IMR-90 (cell line): ENCODE measurements at regions not wholly inside any gene's neighbourhood (a gene's known extent, or its start where the extent isn't known, plus 50 kb on each side); places are given as distances from the start of the nearest gene placed in this dataset.
A peak's percentile ranks its signal among the peaks of the same experiment; 100 is the strongest.

Experiments used
- ATAC-seq: fragments of 200-7000 bp; cut with Tn5 transposase; 2 replicates; pipeline ENCODE4 v1.9.1; 2020; ENCODE audit warnings: low read depth, mild to moderate bottlenecking, moderate library complexity
- BruUV-seq: library from RNA; stranded (reverse); fragments of 400-500 nt; replicated peaks from 2 replicates; lab custom pipeline; 2021; lab: Mats Ljungman, UMichigan
- CTCF ChIA-PET: fragments of 300-600 bp; formaldehyde crosslinking; extraction: SDS; loops from one replicate; lab custom pipeline; 2021; ENCODE audit warnings: antibody characterized with exemption; lab: Yijun Ruan, JAX
- POLR2A ChIA-PET: fragments of 300-600 bp; sonication (Branson Sonifier 250); formaldehyde crosslinking; loops from one replicate; lab custom pipeline; 2022; ENCODE audit warnings: antibody characterized with exemption; ENCODE audit not compliant: unreplicated experiment; lab: Charles Lee
- DNase-seq: peaks from one replicate; pipeline ENCODE4 v3.0.0; 2013
- H2AFZ ChIP-seq: replicated peaks from 2 replicates; pipeline ENCODE3; 2013; ENCODE audit warnings: low read length, mild to moderate bottlenecking; ENCODE audit not compliant: poor library complexity
- H2AK5ac ChIP-seq: 2 replicates; pipeline ENCODE4 v1.6.1; 2013; ENCODE audit warnings: low read depth, low read length, inconsistent platforms
- H2AK9ac ChIP-seq: replicated peaks from 2 replicates; pipeline ENCODE3; 2013; ENCODE audit warnings: mild to moderate bottlenecking, low read depth, low read length, moderate library complexity; ENCODE audit not compliant: poor library complexity
- H2BK120ac ChIP-seq: 2 replicates; pipeline ENCODE4 v1.6.1; 2013; ENCODE audit warnings: low read depth, low read length, inconsistent platforms
- H2BK15ac ChIP-seq: 3 replicates; pipeline ENCODE4 v1.6.1; 2013; ENCODE audit warnings: low read depth, low read length, inconsistent platforms
- H2BK20ac ChIP-seq: 2 replicates; pipeline ENCODE4 v1.6.1; 2013; ENCODE audit warnings: low read depth, mild to moderate bottlenecking, inconsistent platforms, low read length, moderate library complexity
- H2BK5ac ChIP-seq: 2 replicates; pipeline ENCODE4 v1.6.1; 2013; ENCODE audit warnings: mild to moderate bottlenecking, low read depth, low read length, inconsistent platforms; ENCODE audit not compliant: poor library complexity, severe bottlenecking
- H3K14ac ChIP-seq: replicated peaks from 2 replicates; pipeline ENCODE4 v1.6.1; 2013; ENCODE audit warnings: low read depth, low read length, inconsistent platforms
- H3K18ac ChIP-seq: 2 replicates; pipeline ENCODE4 v1.6.1; 2013; ENCODE audit warnings: low read depth, low read length, control low read depth
- H3K23ac ChIP-seq: 2 replicates; pipeline ENCODE4 v1.6.1; 2013; ENCODE audit warnings: low read depth, low read length, inconsistent platforms
- H3K27ac ChIP-seq: 2 replicates; pipeline ENCODE4 v1.5.1; 2013; ENCODE audit warnings: mild to moderate bottlenecking, control low read depth, low read length; ENCODE audit not compliant: insufficient read depth
- H3K27me3 ChIP-seq: 2 replicates; pipeline ENCODE4 v1.6.1; 2013; ENCODE audit warnings: low read length; ENCODE audit not compliant: control insufficient read depth, insufficient read depth
- H3K36me3 ChIP-seq: 2 replicates; pipeline ENCODE4 v1.6.1; 2013; ENCODE audit warnings: low read length, mixed read lengths; ENCODE audit not compliant: control insufficient read depth, insufficient read depth
- H3K4ac ChIP-seq: 2 replicates; pipeline ENCODE4 v1.6.1; 2013; ENCODE audit warnings: low read depth, low read length, inconsistent platforms
- H3K4me1 ChIP-seq: 2 replicates; pipeline ENCODE4 v1.6.1; 2013; ENCODE audit warnings: low read length, mixed read lengths; ENCODE audit not compliant: control insufficient read depth, insufficient read depth
- H3K4me2 ChIP-seq: 2 replicates; pipeline ENCODE4 v1.6.1; 2013; ENCODE audit warnings: low read depth, mild to moderate bottlenecking, control low read depth, low read length, moderate library complexity
- H3K4me3 ChIP-seq: 2 replicates; pipeline ENCODE4 v1.5.1; 2013; ENCODE audit warnings: low read depth, mild to moderate bottlenecking, control low read depth, low read length, moderate library complexity; ENCODE audit not compliant: insufficient read depth
- H3K56ac ChIP-seq: 2 replicates; pipeline ENCODE4 v1.6.1; 2013; ENCODE audit warnings: low read length, inconsistent platforms; ENCODE audit not compliant: insufficient read depth; ENCODE audit errors: extremely low read depth
- H3K79me1 ChIP-seq, 2 experiments: 2 replicates each; pipeline ENCODE4 v1.6.1; 2013; ENCODE audit warnings: low read length in 2 of 2, inconsistent platforms in 1 of 2, low read depth in 1 of 2
- H3K9ac ChIP-seq: 2 replicates; pipeline ENCODE4 v1.6.1; 2013; ENCODE audit warnings: low read depth, low read length, control low read depth
- H3K9me1 ChIP-seq: 2 replicates; pipeline ENCODE4 v1.6.1; 2013; ENCODE audit warnings: low read length, inconsistent platforms; ENCODE audit not compliant: insufficient read depth
- H3K9me3 ChIP-seq: 2 replicates; pipeline ENCODE4 v1.6.1; 2013; ENCODE audit warnings: low read length; ENCODE audit not compliant: control insufficient read depth, insufficient read depth
- H4K20me1 ChIP-seq: 2 replicates; pipeline ENCODE4 v1.6.1; 2013; ENCODE audit warnings: low read length, inconsistent platforms; ENCODE audit not compliant: insufficient read depth
- H4K5ac ChIP-seq: 2 replicates; pipeline ENCODE4 v1.6.1; 2013; ENCODE audit warnings: mild to moderate bottlenecking, low read depth, low read length, control low read depth
- H4K8ac ChIP-seq, 2 experiments: 2 replicates each; pipeline ENCODE4 v1.6.1; 2013; ENCODE audit warnings: low read depth in 2 of 2, low read length in 2 of 2, control low read depth in 1 of 2, inconsistent platforms in 1 of 2
- H4K91ac ChIP-seq: 2 replicates; pipeline ENCODE4 v1.6.1; 2013; ENCODE audit warnings: low read depth, low read length, inconsistent platforms; ENCODE audit not compliant: insufficient read depth
- RCOR1 ChIP-seq: IDR thresholded peaks from 2 replicates; pipeline ENCODE4 v1.6.1; 2012; ENCODE audit warnings: mild to moderate bottlenecking, low read length, improper control_type of control experiment; ENCODE audit not compliant: insufficient replicate concordance
- WGBS, 2 experiments: methylation state at CpG; one replicate each; pipeline versions ENCODE4 v1.1.5 to v1.1.7; 2013; ENCODE audit warnings: missing lambda C conversion rate in 2 of 2; ENCODE audit not compliant: insufficient read length in 1 of 2; ENCODE audit errors: extremely low coverage in 2 of 2; 5-methylcytosine and 5-hydroxymethylcytosine counted together
- dilution Hi-C: fragments of 300-500 bp; cut with HindIII; formaldehyde crosslinking; loops from one replicate; pipeline ENCODE4 v1.14.3; 2018; ENCODE audit warnings: low sequenced_read_pairs; ENCODE audit not compliant: unreplicated experiment
- in situ Hi-C: fragments of 300-500 bp; cut with MboI; formaldehyde crosslinking; loops from 3 replicates; pipeline ENCODE4 v1.14.3; 2019; ENCODE audit warnings: low sequenced_read_pairs, inconsistent platforms, mixed read lengths
- intact Hi-C: fragments of 100-400 bp; cut with micrococcal nuclease; formaldehyde crosslinking; loops from 2 replicates; pipeline ENCODE4 v1.10.0; 2022

DNA sequence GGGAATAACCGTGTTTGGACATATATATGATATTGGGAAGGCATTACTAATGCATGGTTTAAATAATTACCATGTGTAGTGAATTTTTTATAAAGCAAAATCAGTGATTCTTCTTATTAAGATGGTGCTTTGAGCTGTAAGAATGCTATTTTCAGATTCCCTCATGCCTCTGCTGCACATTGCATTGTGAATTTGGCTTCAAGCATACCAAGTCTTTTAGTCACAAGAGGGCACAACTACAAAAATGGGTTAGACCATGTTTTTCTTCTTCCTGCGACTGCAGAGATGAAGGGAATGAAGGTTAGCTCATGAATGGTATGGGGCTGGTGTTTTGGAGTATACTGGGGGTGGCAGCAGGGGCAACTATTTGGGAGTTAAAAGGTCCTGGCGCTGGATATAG is 320.1 kb downstream of the SLC4A3 start:
- Histone ChIP-seq H2AFZ (no peak overlapping the region), H3K79me1 (no peaks in the 10 kb centered on the region), H3K9me1 (no peaks in the 10 kb centered on the region), H3K36me3 (no peaks in the 10 kb centered on the region), H4K5ac (no peak overlapping the region), H3K14ac (no peak overlapping the region), H4K8ac (no peak overlapping the region), H2AK5ac (no peak overlapping the region), H3K4me2 (no peak overlapping the region), H4K91ac (no peak overlapping the region), H2BK15ac (no peak overlapping the region), H3K18ac (no peak overlapping the region), H2AK9ac (no peak overlapping the region), H3K4ac (no peak overlapping the region), H3K27ac (no peak overlapping the region), H4K20me1 (no peaks in the 10 kb centered on the region), H3K9me3 (no peaks in the 10 kb centered on the region), H2BK5ac (no peak overlapping the region), H3K4me3 (no peak overlapping the region), H3K4me1 (peaks cover 2% of the 10 kb centered on the region; the same call in 1 of the 2 replicates), H3K27me3 (no peaks in the 10 kb centered on the region; the same call in 1 of the 2 replicates), H3K23ac (no peak overlapping the region), H3K9ac (no peak overlapping the region), H3K56ac (no peak overlapping the region), H2BK120ac (no peak overlapping the region), H2BK20ac (no peak overlapping the region)
- no CpG with 5 or more reads among the region's 3 CpGs for WGBS, 2 experiments
- in situ Hi-C loops (no loop called here), dilution Hi-C loops (no loop called here), intact Hi-C loops (no loop called here)
- TF ChIP-seq RCOR1 = no peak
- no TSS peak for BruUV-seq
- DNase-seq (peak; percentile 55), ATAC-seq (peak; percentile 59)
- POLR2A ChIA-PET = no interaction called here
- CTCF ChIA-PET = no interaction called here
